HG02610 (cell line): ENCODE measurements at regions not wholly inside any gene's neighbourhood (a gene's known extent, or its start where the extent isn't known, plus 50 kb on each side); places are given as distances from the start of the nearest gene placed in this dataset.
"Not testable (repeated sequence)": the region's sequence is repeated elsewhere in the genome, so short reads cannot be mapped to it uniquely, and the experiment has no call there.

Experiments used
- ATAC-seq: cut with Tn5 transposase; IDR thresholded peaks from one replicate; pipeline ENCODE4 v1.9.1; 2021; ENCODE audit warnings: mild to moderate bottlenecking, moderate library complexity; ENCODE audit not compliant: unreplicated experiment

DNA sequence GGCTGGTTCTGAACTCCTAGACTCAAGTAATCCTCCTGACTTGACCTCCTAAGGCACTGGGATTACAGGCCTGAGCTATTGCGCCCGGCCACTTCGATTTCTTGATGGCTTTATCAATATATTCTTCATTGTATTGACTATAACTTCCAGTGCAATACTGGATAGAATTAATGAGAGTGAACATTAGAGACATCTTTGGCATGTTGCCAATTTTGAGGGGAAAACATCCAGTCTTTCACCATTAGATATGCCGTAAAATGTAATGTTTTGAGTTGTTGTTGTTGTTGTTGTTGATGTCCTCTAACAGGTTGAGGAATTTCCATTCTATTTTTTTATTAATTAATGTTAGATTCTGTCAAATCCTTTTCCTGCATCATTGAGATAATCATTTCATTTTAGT lies 578.9 kb downstream of the ZWINT start:
- no peak for ATAC-seq

DNA sequence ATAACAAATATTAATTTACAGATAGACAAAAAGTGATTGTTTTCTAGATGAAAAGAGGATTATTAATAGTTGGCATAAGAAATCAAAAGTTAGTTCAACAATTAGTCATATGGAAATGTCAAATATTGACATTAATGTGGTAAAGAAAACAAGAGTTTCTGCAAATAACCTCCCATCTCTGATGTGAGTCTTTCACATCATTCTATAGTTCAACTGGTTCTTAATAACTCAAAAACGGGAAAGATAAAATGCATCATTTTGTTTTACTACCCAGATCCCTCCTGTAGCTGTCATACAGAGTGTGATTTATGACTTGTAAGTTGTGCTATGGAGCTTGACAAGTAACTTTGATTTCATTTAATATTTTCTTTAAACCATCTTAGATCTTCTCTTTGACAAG lies 594.8 kb downstream of the ZWINT start:
- ATAC-seq = no peak

DNA sequence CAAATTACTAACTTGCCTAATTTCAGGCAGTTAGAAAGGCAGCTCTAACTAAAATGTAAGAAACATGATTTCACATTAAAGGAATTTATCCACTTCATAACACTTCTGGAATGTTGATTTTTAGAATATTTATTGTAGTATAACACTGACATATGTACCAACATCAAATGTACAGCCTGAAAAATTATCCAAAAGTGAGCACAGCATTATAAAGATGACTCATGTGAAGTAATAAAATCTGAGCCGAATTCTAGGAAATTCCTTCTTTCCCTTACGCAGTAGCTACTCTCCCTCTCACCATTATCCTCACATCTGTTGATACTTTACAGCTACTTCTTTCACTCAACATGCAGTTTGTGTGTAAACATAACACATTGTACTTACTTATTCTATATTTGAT lies 610.6 kb downstream of the ZWINT start:
- no peak for ATAC-seq

DNA sequence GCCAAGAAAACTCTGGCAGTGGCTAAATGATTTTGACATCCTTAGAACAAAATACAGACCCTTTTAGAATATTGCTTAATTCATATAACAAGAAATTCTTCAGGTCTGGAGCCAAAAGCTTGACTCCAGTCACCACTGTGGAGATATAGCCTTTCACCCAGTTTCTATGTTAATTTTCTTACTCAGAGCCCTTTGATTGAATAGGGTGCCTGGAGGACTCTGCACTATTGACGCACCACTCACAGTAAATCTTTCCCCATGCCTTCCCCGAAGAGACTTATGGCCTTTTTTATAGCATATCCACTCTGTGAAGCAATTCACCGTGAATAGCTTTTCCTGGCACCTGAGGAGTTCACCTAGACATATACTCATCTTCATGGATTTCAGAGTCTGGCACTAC lies 613.8 kb downstream of the ZWINT start:
- no peak for ATAC-seq

DNA sequence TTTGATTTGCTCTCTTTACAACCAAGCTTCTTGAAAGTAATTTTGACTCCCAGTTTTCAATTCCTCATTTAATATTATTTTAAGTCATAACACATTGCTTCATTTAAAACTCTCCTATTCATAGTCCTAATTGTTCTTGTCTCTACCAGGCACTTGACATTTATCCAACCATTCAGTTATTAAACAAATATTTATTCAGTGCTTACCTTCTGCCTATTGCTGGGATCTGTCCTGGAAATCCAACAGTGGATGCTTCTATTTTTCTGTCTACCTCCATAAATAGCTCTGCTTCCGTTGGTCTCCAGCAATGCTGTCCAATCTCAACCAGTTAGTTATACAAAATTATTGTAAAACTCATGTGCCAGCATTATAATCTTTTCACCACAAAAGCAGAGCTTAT lies 615.1 kb downstream of the ZWINT start:
- ATAC-seq = no peak

DNA sequence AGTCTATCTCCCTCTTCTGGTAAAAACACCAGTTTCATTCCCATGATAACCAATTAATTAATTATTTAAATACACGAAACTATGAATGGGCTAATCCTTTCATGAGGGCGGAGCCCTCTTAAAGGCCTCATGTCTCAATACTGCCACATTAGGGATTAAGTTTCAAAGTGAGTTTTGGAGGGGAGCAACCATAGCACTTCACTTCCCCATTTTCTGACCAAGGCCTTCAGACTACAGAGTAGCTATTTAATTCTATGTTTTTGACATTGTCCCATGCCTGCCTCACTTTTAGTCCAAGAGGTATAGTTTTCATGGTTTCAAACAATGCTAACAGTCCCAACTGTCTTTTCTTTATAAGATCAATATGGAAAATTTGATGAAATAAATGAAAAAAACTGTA lies 618.6 kb downstream of the ZWINT start:
- no peak for ATAC-seq

DNA sequence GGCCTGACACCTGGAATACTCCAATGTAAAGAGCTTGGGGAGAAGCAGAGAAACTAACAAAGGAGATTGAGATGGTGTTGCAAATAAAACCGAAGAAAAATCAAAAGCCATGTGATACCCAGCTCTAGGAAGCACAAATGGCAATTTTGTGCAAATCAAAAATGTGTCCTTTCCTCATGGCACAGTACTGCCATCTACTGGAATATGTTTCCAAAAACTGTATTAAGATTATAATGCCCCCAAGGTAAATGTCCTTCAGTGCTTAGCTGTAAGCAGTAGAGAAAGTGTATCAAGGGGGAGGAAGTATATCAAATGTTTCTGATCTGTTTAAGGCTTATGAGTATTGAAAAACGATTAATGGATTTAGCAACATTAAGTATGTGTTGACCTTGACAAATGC lies 620.3 kb downstream of the ZWINT start:
- ATAC-seq = not testable (repeated sequence)

DNA sequence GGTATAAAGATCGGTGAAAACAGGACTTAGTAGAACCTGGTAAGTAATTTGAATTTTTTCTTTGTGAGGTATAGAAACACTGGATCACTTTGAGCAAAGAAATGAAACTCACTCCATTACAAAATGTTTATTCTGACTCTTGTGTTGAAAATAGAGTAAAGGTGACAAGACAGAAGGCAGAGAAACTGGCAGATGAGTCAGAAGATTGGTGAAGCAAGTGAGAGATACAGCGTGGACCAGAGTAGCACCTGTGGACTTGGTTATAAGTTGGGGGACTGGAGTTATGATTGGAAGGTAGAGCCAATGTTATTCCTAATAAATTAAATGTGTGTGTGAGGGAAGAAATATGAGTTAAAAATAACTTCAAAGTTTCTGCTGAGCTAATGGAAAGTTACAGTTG lies 620.9 kb downstream of the ZWINT start:
- no peak for ATAC-seq

DNA sequence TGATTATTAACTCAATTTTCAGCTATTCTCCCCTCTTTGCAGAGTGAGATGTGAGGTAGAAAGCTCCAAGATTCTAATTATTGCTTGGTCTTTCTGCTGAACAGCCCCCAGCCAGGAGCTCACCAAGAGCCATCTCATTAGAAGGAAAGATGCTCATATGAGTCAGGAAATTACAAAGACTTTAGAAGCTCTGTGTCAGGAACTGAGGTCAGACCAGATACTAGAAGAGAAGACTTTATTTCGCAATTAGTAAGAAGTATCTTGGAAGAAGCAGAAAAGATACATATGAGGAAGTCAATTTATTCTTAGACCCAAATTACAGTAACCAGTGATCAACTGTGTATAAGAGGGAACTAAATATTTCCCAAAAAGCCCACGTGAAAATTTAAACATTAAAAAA lies 626.9 kb downstream of the ZWINT start:
- ATAC-seq = no peak

DNA sequence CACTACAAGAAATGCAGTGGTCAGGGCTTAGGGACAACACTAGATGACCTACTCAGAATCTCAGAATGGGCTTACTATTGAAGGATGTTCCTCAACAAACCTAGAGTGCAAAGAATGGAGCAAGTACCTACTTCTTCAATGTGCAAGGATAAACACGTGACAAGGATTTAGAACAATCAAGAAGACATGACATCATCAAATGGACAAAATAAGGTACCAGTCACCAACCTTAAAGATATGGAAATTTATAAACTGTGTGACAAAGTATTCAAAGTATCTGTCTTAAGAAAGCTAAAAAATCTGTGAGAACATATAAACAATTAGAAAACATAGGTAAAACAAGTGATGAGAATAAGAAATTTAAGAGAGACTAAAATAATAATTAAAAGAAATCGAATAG lies 656.1 kb downstream of the ZWINT start:
- ATAC-seq = no peak

DNA sequence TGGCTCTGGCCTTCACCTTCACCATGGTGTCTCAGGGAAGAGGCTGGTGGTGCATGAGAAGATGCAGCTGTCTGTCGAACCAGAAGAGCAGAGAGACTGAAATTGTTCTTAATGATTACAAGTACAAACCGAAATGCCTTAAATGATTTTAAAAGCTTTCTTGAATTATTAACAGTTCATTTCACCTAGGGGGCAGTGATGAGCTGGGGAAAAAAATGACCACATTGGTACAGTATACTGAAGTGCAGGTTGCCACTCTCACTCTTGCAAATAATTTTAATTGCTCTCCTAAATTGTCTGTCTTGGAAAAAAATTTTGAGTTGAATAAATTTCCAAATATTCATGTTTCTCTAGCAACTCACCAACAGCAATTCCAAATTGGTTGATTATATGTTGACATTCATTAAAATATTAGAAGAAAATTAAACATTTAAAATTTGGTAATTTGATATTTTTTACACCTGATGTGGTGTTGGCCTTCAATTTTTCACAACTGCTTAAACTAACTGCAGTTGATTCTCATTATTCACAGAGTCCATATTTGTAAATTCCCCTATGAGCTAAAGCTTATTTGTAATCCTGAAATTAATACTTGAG lies 692.6 kb downstream of the ZWINT start:
- no peak for ATAC-seq

DNA sequence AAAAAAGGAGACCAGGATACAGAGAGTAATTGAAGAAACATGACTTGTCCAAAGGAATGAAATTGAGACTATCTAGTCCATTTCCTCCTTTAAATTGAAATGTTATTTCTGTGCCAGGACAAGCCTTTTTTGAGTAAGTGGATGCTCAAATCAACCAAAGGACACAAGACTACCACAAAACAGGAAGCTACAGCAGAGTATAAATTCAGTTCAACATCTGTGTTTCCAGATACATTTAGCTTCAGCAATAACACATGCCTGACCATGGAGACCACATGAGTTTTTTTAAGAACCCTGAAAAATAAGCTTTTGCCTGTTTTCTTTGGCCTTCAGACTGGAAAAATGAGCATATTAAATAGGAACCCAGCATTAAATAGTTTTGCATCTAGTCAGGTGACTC lies 707.5 kb downstream of the ZWINT start:
- ATAC-seq = no peak

DNA sequence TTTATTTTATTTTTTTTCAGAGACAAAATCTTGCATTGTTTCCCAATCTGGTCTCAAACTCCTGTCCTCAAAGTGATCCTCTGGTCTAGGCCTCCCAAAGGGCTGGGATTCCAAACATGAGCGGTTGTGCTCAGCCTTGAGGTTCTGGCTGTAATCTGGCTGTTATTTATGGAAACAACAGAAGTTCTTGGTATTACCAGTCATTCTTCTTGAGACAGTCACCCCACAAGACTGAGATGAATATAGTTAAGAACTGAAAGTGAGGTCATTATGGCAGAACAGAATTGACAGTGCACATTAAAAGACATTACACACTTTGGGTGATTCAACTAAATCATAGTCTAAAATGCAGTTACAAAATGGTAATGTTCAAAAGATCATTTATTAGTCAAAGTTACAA lies 719.5 kb downstream of the ZWINT start:
- peak; percentile 89 for ATAC-seq

DNA sequence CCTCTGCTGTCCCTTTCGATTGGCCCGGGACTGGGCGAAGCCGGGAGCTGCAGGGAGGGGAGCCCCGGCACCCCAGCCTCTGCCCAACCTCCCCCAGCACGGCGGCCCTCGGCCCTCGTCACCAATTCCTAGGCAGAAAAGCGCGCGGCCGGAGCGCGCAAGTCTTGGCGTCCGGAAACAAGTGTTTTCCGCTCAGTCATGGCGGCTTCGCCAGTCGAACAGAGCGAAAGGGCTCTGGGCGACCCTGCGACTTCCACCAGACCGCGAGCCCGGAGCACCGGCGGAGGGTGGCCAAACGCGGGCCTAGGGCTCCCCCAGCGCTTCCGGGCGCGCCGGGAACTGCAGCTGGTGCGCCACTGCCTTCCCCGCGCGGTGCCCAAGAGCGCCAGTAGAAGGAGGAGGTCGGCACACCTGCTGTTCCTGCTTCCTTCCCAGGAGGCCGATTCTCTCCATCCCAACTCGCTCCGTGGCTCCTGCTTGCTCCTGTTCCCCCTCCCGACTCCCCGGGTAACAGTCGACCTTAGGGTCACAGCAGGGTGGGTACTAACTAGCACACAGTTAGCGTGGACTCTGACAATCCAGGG lies 729.9 kb downstream of the ZWINT start:
- ATAC-seq = peak; percentile 94

DNA sequence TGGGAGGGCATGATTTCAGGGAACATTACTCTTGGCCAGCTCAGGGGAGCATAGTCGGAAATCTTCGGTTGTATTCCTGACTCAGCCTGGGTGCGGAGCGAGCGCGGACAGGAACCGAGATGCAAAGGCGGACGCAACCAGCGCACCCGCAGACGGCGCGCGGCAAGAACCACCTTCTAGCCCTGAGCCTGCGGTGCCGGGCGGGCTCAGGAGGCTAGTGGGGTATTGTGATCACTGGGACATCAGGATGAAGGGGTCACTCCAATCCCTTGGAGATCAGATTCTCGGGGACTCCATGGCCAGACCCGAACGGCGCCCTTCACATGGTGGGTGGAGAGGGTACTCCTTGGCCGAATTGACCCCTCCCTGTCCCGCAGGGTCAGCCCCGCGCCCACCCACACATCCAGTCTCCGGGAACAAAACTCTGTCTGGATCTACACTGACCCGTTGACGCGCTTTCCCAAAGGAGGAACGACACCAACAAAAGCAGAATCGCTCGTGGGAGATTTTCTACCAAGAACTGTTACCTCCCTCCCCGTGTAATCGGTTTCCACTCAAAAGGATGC lies 730.5 kb downstream of the ZWINT start:
- ATAC-seq = no peak

DNA sequence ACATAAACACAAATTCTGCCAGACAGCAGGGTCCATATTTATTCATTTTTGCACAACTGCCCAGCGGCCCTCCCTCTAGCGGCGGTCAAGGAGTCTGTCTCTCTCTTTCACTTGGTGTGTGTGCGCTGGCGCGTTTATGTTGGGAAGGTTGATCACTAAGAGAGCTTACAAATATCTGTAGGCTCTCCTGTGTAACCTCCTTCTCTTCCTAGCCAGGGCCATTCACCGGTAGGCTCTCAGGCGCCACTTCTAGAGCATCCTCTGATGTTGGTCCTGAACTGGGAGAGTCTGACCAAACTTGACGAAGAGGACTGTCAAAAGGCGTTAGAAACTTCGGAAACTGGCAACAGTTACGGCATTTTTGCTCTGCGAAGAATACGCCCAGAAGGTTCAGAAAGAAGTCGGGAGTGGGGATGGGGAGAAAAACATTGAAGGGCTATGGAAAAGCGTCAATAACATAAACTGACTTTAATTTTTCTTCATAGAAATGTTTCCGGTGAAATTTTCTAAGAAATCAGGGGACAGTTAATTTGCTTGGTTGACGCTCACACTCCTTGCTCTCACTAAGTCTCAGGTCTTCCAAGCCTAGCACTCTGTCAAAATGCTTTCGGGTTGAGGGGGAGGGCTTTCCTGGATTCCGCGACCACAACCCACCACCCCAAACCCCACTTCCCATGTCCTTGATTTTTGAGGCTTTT lies 731.1 kb downstream of the ZWINT start:
- ATAC-seq = peak; percentile 39

DNA sequence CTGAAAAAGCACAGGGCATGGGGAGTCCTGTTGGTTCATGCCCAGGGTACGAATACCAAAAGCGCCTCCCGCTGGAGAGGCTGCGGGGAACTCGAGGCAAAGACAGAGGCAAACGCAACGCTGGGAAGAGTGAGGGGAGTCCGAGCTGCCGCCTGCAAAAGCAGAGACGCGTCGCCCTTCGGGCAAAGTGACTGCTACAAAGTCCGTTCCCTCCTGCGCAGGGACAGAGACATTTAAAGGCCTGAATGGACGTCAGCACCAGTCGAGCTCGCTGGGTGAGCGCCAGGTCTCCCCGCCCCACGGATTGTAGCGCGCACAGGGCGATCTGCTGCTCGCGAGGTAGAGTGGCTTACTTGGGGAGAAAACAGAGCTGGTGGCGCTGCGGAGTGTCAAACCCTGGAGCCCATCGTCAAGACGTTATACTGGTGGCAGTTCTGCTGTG lies 732.8 kb downstream of the ZWINT start:
- ATAC-seq = no peak

DNA sequence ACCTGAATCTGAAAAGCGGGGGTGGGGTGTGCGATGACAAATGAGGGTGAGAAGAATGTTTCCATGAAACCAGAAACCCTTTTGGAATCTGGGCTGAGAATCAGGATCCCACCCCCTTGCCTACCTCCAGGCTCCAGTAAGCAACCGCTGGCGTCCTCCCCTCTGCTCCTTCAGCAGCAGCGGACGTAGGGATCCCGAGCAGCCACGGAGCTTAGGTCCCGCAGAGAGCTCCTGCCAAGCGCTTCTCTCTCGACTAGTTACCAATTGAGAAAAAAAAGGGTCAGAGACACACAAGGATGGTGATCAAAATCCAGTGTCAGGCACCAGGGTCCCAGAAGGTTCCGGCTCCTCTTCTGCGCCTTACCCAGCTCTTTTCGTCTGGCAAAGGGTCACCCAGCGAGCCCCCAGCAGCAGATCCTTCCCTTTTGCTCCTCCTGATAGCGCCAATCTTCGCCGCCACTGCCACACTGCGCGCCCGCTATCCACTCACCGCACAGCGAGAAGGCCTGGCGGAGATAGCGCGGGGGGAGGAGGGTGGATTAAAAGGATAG lies 733.5 kb downstream of the ZWINT start:
- ATAC-seq = no peak

DNA sequence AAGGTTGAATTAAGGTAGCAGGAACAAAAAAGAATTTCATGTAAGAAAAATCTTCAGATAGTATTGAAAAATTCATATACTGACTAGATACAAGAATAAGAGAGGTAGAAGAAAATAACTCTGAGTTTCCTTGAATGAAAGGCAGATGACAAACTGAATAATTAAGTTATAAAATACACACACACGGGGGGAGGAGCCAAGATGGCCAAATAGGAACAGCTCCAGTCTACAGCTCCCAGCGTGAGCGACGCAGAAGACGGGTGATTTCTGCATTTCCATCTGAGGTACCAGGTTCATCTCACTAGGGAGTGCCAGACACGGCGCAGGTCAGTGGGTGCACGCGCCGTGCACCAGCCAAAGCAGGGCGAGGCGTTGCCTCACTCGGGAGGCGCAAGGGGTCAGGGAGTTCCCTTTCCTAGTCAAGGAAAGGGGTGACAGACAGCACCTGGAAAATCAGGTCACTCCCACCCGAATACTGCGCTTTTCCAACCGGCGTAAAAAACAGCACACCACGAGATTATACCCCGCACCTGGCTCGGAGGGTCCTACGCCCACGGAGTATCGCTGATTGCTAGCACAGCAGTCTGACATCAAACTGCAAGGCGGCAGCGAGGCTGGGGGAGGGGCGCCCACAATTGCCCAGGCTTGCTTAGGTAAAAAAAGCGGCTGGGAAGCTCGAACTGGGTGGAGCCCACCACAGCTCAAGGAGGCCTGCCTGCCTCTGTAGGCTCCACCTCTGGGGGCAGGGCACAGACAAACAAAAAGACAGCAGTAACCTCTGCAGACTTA lies 759.2 kb downstream of the ZWINT start:
- not testable (repeated sequence) for ATAC-seq

DNA sequence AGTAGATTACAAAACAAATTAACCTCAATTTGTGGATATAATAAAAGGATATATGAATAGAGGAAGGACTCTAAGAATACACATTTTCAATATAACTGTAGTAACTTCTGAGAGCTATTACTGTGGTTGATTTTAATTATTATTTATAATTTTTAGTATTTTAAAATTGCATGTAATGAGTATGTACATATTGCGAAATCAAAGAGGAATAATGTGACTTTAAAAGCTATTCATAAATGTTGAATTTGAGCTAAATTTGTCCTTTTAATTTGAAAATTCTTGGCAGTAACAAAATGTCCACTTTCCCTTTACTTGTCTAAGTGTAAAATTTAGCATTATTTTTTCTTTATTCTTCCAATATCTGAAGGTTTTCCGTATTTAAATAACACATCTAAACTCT lies 750.6 kb upstream of the PCDH15 start:
- no peak for ATAC-seq

DNA sequence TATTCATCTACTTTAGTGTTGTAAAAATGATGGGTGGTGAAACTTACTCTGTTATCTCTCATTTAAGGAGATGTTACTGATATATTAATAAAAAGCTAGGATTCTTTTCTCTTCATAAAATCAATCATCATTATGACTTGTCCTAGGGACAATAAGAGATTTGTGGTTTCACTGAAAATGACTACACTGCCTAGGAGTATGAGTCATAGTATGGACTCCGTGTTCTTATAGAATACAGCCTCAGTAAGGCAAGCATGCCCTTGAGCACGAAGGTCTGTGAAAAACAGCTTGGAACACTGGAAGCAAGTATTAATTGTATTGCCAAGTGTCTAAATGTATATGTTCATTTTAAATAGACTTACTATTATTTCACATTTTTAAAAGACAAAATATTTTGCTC lies 749.2 kb upstream of the PCDH15 start:
- ATAC-seq = no peak
